HG02588 (cell line): ENCODE measurements at regions not wholly inside any gene's neighbourhood (a gene's known extent, or its start where the extent isn't known, plus 50 kb on each side); places are given as distances from the start of the nearest gene placed in this dataset.

Source experiments
- ATAC-seq: cut with Tn5 transposase; IDR thresholded peaks from one replicate; pipeline ENCODE4 v1.9.1; 2021; ENCODE audit warnings: mild to moderate bottlenecking, moderate library complexity; ENCODE audit not compliant: unreplicated experiment

- ATAC-seq: no peak
These were observed 288.6 kb upstream of the CNTN6 start for GRCh38 chr3:804211-804610.

- no peak for ATAC-seq
These were observed 287.5 kb upstream of the CNTN6 start for GRCh38 chr3:805326-805725.

GRCh38 chr3:806006-806405 is 286.8 kb upstream of the CNTN6 start:
- no peak for ATAC-seq

GRCh38 chr3:816605-817004 is 276.2 kb upstream of the CNTN6 start:
- no peak for ATAC-seq

- no peak for ATAC-seq
These were observed 258.1 kb upstream of the CNTN6 start for GRCh38 chr3:834679-835078.

GRCh38 chr3:835096-835495 is 257.7 kb upstream of the CNTN6 start:
- ATAC-seq: no peak

GRCh38 chr3:839981-840380 is 252.8 kb upstream of the CNTN6 start:
- ATAC-seq: no peak

- ATAC-seq: peak; percentile 66
These were observed 241.6 kb upstream of the CNTN6 start for GRCh38 chr3:851098-851790.

GRCh38 chr3:852033-852432 is 240.8 kb upstream of the CNTN6 start:
- ATAC-seq: no peak

- ATAC-seq: no peak
These were observed 239.3 kb upstream of the CNTN6 start for GRCh38 chr3:853489-853888.

GRCh38 chr3:859135-859534 is 233.7 kb upstream of the CNTN6 start:
- no peak for ATAC-seq

GRCh38 chr3:861721-862120 is 231.1 kb upstream of the CNTN6 start:
- ATAC-seq: no peak

- ATAC-seq: no peak
These were observed 223.6 kb upstream of the CNTN6 start for GRCh38 chr3:869269-869668.

GRCh38 chr3:869734-870133 is 223.1 kb upstream of the CNTN6 start:
- no peak for ATAC-seq

GRCh38 chr3:871651-872050 is 221.2 kb upstream of the CNTN6 start:
- no peak for ATAC-seq

GRCh38 chr3:877001-877400 is 215.8 kb upstream of the CNTN6 start:
- ATAC-seq: no peak

GRCh38 chr3:878746-879145 is 214.1 kb upstream of the CNTN6 start:
- no peak for ATAC-seq

GRCh38 chr3:880371-880770 is 212.5 kb upstream of the CNTN6 start:
- ATAC-seq: no peak

- ATAC-seq: no peak
These were observed 210.3 kb upstream of the CNTN6 start for GRCh38 chr3:882533-882932.

GRCh38 chr3:901953-902778 is 190.7 kb upstream of the CNTN6 start:
- ATAC-seq: no peak

- no peak for ATAC-seq
These were observed 187.6 kb upstream of the CNTN6 start for GRCh38 chr3:905217-905616.

- ATAC-seq: no peak
These were observed 186.1 kb upstream of the CNTN6 start for GRCh38 chr3:906739-907138.
